ENCODE measurements at regions not wholly inside any gene's neighbourhood (a gene's known extent, or its start where the extent isn't known, plus 50 kb on each side); places are given as distances from the start of the nearest gene placed in this dataset.

DNA sequence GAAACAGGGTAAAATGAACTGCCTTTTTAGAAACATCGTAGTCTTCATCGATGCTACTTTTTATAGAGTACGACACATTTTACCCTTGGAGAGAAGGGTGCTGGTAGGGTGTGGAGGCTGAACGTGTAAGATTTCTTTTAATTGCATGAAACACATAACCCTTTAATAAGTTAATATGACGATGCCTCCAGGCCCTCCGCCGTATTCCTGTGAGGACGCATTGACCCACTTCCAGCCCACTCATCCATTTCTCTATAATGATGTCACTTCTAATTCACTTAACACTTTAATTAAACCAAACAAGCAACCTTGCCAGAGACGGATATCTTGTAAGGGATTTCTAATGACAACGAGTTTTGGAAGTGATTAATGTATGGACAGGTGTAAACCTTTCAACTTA lies 158.7 kb downstream of the IRX2 start:
- TF ChIP-seq CTCF (IDR thresholded peaks at IDR 0.05; ENCODE audit: insufficient read depth, low read depth, low read length) = no peak
- Histone ChIP-seq H3K4me3 (ENCODE audit: low read depth, low read length) (no peak overlapping the region), H3K36me3 (ENCODE audit: control insufficient read depth, insufficient read depth, low read length) (no peaks in the 10 kb centered on the region), H3K27me3 (ENCODE audit: control insufficient read depth, insufficient read depth, low read length) (no peaks in the 10 kb centered on the region)
- POLR2A ChIA-PET = no interaction called here
- CTCF ChIA-PET = no interaction called here
- no peak for DNase-seq (ENCODE audit: low read depth)

- Histone ChIP-seq H3K4me3 (ENCODE audit: low read depth, low read length) (no peak overlapping the region), H3K36me3 (ENCODE audit: control insufficient read depth, insufficient read depth, low read length) (no peaks in the 10 kb centered on the region), H3K27me3 (ENCODE audit: control insufficient read depth, insufficient read depth, low read length) (no peaks in the 10 kb centered on the region)
- ChIA-PET POLR2A (no interaction called here), CTCF (no interaction called here)
- no peak for DNase-seq (ENCODE audit: low read depth)
- no peak for TF ChIP-seq CTCF (IDR thresholded peaks at IDR 0.05; ENCODE audit: insufficient read depth, low read depth, low read length)
Observed at GRCh38 chr5:2591777-2592453, 159.6 kb downstream of the IRX2 start.

DNA sequence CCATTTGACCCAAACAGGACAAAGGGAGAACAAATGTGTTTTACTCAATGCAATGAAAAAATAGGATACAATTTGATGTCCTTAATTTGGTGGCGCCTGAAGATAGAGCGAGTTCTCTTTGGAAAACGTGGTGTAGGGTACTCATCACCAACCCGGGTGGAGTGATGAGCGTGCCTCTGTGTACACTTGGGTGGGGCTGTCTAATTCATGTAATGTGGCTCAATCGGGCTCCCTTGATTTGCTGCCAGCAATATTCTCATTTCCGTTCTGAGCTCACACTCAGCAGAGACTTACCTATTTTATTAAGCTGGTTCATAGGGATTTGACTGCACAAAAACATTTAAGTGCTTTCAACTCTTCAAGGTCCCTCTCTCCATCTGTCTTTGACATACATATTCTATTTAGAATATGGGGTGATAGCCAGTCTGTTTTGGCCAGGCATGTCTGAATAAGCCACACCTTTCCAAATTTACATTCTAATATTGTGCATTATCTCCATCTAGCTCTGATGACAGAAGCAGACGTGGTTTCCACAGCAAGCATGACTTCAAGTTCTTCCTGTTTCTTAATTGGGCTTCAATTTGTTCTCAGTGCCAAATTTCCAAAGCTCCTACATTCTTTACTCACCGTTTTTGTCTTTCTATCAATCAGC lies 162.5 kb downstream of the IRX2 start:
- POLR2A ChIA-PET = no interaction called here
- no peak overlapping the region for H3K4me3 ChIP-seq (ENCODE audit: low read depth, low read length)
- no peak for DNase-seq (ENCODE audit: low read depth)
- no peaks in the 10 kb centered on the region for H3K27me3 ChIP-seq (ENCODE audit: control insufficient read depth, insufficient read depth, low read length)
- H3K36me3 ChIP-seq (ENCODE audit: control insufficient read depth, insufficient read depth, low read length) = no peaks in the 10 kb centered on the region
- CTCF ChIA-PET = no interaction called here
- TF ChIP-seq CTCF (IDR thresholded peaks at IDR 0.05; ENCODE audit: insufficient read depth, low read depth, low read length) = no peak

- ChIA-PET CTCF (no interaction called here), POLR2A (no interaction called here)
- Histone ChIP-seq H3K36me3 (ENCODE audit: control insufficient read depth, insufficient read depth, low read length) (no peaks in the 10 kb centered on the region), H3K27me3 (ENCODE audit: control insufficient read depth, insufficient read depth, low read length) (no peaks in the 10 kb centered on the region), H3K4me3 (ENCODE audit: low read depth, low read length) (no peak overlapping the region)
- DNase-seq (ENCODE audit: low read depth) = no peak
- no peak for TF ChIP-seq CTCF (IDR thresholded peaks at IDR 0.05; ENCODE audit: insufficient read depth, low read depth, low read length)
Observed at GRCh38 chr5:2587189-2588031, 164.1 kb downstream of the IRX2 start.

GRCh38 chr5:2586016-2586715 lies 165.3 kb downstream of the IRX2 start:
- Histone ChIP-seq H3K27me3 (ENCODE audit: control insufficient read depth, insufficient read depth, low read length) (no peaks in the 10 kb centered on the region), H3K36me3 (ENCODE audit: control insufficient read depth, insufficient read depth, low read length) (no peaks in the 10 kb centered on the region), H3K4me3 (ENCODE audit: low read depth, low read length) (no peak overlapping the region)
- DNase-seq (ENCODE audit: low read depth) = no peak
- TF ChIP-seq CTCF (IDR thresholded peaks at IDR 0.05; ENCODE audit: insufficient read depth, low read depth, low read length) = no peak
- CTCF ChIA-PET = no interaction called here
- POLR2A ChIA-PET = no interaction called here

Measured in BJ (cell line).